ENCODE measurements at regions not wholly inside any gene's neighbourhood (a gene's known extent, or its start where the extent isn't known, plus 50 kb on each side); places are given as distances from the start of the nearest gene placed in this dataset.

DNA sequence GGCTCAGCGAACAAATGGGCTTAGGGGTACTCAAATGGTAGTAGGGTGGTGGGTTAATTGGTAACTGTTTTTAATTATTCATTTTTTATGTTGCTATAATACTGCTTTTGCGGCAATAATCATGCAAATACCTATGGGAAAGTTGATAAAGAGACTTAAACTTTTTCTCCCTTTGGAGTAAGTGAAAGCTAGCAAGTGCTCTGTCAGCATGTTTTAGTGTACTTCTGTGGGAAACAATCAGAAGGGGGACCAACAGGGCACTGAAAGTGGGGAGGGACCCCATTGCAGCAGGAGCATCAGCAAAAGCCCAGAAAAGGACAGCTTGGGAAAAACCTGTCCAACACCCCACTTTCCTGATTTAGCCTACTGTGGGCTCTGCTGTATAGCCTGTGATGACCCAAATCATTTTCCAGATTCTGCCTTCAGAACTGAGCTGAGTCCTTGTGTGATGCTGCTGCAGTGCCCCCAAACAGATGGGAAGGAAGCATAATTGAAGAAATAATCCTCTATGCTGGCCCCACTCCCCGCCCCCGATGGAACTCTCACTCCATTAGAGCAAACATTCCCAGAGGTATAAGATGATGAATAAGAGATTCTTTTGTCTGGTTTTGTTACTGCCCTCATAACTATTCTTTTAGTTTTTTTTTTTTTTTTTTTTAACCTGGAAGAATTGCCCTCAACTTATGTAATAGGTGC is 322.8 kb downstream of the CD83 start:
- TF ChIP-seq, protein P1, sequence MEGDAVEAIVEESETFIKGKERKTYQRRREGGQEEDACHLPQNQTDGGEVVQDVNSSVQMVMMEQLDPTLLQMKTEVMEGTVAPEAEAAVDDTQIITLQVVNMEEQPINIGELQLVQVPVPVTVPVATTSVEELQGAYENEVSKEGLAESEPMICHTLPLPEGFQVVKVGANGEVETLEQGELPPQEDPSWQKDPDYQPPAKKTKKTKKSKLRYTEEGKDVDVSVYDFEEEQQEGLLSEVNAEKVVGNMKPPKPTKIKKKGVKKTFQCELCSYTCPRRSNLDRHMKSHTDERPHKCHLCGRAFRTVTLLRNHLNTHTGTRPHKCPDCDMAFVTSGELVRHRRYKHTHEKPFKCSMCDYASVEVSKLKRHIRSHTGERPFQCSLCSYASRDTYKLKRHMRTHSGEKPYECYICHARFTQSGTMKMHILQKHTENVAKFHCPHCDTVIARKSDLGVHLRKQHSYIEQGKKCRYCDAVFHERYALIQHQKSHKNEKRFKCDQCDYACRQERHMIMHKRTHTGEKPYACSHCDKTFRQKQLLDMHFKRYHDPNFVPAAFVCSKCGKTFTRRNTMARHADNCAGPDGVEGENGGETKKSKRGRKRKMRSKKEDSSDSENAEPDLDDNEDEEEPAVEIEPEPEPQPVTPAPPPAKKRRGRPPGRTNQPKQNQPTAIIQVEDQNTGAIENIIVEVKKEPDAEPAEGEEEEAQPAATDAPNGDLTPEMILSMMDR (IDR thresholded peaks at IDR 0.05; ENCODE audit: unreplicated experiment) = no peak
- no peak for DNase-seq
- intact Hi-C loops (cut with micrococcal nuclease; ENCODE audit: unreplicated experiment) = no loop called here
- CTCF ChIA-PET = no interaction called here
- no TSS peak for BruUV-seq (replicated peaks)
- no peaks in the 10 kb centered on the region for H3K36me3 Mint-ChIP-seq (ENCODE audit: insufficient read depth, unreplicated experiment)
- no peak overlapping the region for H3K4me3 Mint-ChIP-seq (ENCODE audit: low read depth, unreplicated experiment)
- no peaks in the 10 kb centered on the region for H3K4me1 Mint-ChIP-seq (ENCODE audit: low read depth, unreplicated experiment)
- H3K27ac Mint-ChIP-seq (ENCODE audit: unreplicated experiment) = no peak overlapping the region
- no peaks in the 10 kb centered on the region for H3K27me3 Mint-ChIP-seq (ENCODE audit: unreplicated experiment)
- H3K9me3 Mint-ChIP-seq (ENCODE audit: low read depth, unreplicated experiment) = no peaks in the 10 kb centered on the region

DNA sequence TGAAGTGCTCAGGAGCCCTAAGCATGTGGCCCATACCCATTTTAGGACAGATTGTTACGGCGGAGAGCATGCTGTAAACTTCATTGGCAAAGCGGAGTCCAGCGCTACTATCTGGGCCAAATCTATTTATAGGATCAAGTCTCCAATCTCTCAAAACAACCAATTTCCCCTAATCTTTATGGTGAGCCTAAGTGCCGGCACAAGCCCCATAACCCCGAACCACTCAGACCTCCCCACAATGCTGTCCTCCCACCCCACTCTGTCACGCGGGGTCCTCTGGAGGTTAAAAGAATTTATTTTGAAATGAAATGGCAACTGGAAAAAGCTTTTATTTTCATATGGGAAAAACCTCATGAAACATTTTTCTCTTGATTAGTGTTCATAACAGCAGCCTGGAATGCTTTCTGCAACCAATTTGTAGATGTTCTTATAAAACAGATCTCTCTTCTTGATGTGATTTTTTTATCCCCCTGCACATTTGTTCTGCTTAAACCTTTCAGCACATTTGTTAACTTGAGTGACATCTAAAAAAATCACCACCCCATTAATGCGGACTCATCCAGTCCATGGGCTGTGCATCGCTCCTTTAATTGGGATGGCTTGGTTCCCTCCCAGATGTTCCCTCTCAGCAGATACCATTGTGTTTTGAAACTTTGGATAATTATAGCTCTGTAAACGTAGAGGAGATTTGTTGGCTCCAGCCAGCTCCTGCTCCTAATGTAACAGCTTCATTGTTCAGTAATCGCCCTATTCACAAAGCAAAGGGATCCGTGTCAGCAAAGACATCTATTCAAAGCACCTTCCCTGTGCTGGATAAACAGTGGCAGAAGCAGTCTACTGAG is 323.6 kb downstream of the CD83 start:
- no peaks in the 10 kb centered on the region for H3K4me1 Mint-ChIP-seq (ENCODE audit: low read depth, unreplicated experiment)
- TF ChIP-seq, protein P1 (IDR thresholded peaks at IDR 0.05; ENCODE audit: unreplicated experiment) = no peak
- DNase-seq = no peak
- CTCF ChIA-PET = no interaction called here
- intact Hi-C loops (cut with micrococcal nuclease; ENCODE audit: unreplicated experiment) = no loop called here
- no peaks in the 10 kb centered on the region for H3K36me3 Mint-ChIP-seq (ENCODE audit: insufficient read depth, unreplicated experiment)
- H3K27ac Mint-ChIP-seq (ENCODE audit: unreplicated experiment) = no peak overlapping the region
- H3K4me3 Mint-ChIP-seq (ENCODE audit: low read depth, unreplicated experiment) = no peak overlapping the region
- H3K27me3 Mint-ChIP-seq (ENCODE audit: unreplicated experiment) = no peaks in the 10 kb centered on the region
- no TSS peak for BruUV-seq (replicated peaks)
- no peaks in the 10 kb centered on the region for H3K9me3 Mint-ChIP-seq (ENCODE audit: low read depth, unreplicated experiment)

DNA sequence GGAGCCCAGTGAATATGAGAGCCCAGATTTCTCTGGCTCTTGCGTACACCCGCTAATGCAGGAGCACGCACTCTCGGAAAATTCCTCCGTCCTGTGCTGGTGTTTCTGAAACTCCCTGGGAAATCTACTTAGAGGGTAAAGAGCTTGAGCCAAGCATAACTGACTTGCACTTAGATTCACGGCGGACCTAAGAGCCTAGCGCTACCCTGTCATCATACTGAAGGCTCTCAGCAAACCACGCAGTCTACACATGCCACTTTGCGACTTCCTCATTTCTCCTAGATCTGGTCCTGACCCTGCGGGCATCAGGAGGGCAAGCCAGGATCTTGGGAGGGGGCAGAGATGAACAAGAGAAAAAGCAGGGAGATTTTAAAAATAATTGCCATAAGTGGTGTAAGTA is 324.7 kb downstream of the CD83 start:
- Mint-ChIP-seq H3K4me1 (ENCODE audit: low read depth, unreplicated experiment) (no peaks in the 10 kb centered on the region), H3K36me3 (ENCODE audit: insufficient read depth, unreplicated experiment) (no peaks in the 10 kb centered on the region)
- CTCF ChIA-PET = no interaction called here

GRCh38 chr6:14443629-14444268 is 326.2 kb downstream of the CD83 start:
- Mint-ChIP-seq H3K9me3 (ENCODE audit: low read depth, unreplicated experiment) (no peaks in the 10 kb centered on the region), H3K4me1 (ENCODE audit: low read depth, unreplicated experiment) (no peaks in the 10 kb centered on the region), H3K27ac (ENCODE audit: unreplicated experiment) (no peak overlapping the region), H3K27me3 (ENCODE audit: unreplicated experiment) (no peaks in the 10 kb centered on the region), H3K4me3 (ENCODE audit: low read depth, unreplicated experiment) (no peak overlapping the region), H3K36me3 (ENCODE audit: insufficient read depth, unreplicated experiment) (no peaks in the 10 kb centered on the region)
- TF ChIP-seq, protein P1 (IDR thresholded peaks at IDR 0.05; ENCODE audit: unreplicated experiment) = no peak
- intact Hi-C loops (cut with micrococcal nuclease; ENCODE audit: unreplicated experiment) = no loop called here
- no TSS peak for BruUV-seq (replicated peaks)
- DNase-seq = no peak
- CTCF ChIA-PET = no interaction called here

More for the DNA sequence above, 324.7 kb downstream of the CD83 start:
- TF ChIP-seq, protein P1 (IDR thresholded peaks at IDR 0.05; ENCODE audit: unreplicated experiment) = no peak
- Mint-ChIP-seq H3K27ac (ENCODE audit: unreplicated experiment) (no peak overlapping the region), H3K4me3 (ENCODE audit: low read depth, unreplicated experiment) (no peak overlapping the region), H3K27me3 (ENCODE audit: unreplicated experiment) (no peaks in the 10 kb centered on the region), H3K9me3 (ENCODE audit: low read depth, unreplicated experiment) (no peaks in the 10 kb centered on the region)
- DNase-seq = no peak
- no TSS peak for BruUV-seq (replicated peaks)
- intact Hi-C loops (cut with micrococcal nuclease; ENCODE audit: unreplicated experiment) = no loop called here
